ENCODE measurements at regions not wholly inside any gene's neighbourhood (a gene's known extent, or its start where the extent isn't known, plus 50 kb on each side); places are given as distances from the start of the nearest gene placed in this dataset.

DNA sequence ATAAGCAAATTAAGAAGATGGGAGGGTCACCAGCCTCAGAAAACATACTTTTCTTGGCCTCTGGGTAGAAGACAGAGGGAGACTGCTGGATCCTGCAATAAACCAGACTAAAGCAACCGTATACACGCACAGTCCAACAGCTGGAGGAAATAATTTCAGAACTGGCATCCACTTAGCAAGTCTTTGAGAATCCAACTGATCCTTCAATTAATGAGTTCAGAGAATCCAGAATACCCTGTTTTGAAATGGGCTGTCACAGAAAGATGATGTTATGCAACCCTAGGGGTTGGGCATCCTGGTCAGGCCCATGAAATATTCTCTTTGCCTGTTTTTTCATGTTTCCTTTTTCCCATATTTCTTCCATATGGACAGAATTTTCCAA lies 134.0 kb upstream of the MAGI3 start:
- DNase-seq (no peak), ATAC-seq (no peak)
- no peak overlapping the region for H3K4me3 ChIP-seq
- in situ Hi-C loops (cut with MboI; ENCODE audit: low sequenced_read_pairs in 4 of 4), result no loop called here
- no peaks in the 10 kb centered on the region for H3K27me3 ChIP-seq
- H3K36me3 ChIP-seq, result no peaks in the 10 kb centered on the region
- H3K4me1 ChIP-seq, result no peaks in the 10 kb centered on the region
- H3K27ac ChIP-seq, result no peak overlapping the region
- no peaks in the 10 kb centered on the region for H3K9me3 ChIP-seq
- TF ChIP-seq, protein P1, sequence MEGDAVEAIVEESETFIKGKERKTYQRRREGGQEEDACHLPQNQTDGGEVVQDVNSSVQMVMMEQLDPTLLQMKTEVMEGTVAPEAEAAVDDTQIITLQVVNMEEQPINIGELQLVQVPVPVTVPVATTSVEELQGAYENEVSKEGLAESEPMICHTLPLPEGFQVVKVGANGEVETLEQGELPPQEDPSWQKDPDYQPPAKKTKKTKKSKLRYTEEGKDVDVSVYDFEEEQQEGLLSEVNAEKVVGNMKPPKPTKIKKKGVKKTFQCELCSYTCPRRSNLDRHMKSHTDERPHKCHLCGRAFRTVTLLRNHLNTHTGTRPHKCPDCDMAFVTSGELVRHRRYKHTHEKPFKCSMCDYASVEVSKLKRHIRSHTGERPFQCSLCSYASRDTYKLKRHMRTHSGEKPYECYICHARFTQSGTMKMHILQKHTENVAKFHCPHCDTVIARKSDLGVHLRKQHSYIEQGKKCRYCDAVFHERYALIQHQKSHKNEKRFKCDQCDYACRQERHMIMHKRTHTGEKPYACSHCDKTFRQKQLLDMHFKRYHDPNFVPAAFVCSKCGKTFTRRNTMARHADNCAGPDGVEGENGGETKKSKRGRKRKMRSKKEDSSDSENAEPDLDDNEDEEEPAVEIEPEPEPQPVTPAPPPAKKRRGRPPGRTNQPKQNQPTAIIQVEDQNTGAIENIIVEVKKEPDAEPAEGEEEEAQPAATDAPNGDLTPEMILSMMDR (IDR thresholded peaks at IDR 0.05 in 4 of 5, conservative IDR thresholded peaks at IDR 0.05 in 1 of 5), result no peak
- TF ChIP-seq POLR2A (IDR thresholded peaks at IDR 0.05), result no peak
- intact Hi-C loops (cut with DNase I; ENCODE audit: low total_unique reads), result no loop called here

DNA sequence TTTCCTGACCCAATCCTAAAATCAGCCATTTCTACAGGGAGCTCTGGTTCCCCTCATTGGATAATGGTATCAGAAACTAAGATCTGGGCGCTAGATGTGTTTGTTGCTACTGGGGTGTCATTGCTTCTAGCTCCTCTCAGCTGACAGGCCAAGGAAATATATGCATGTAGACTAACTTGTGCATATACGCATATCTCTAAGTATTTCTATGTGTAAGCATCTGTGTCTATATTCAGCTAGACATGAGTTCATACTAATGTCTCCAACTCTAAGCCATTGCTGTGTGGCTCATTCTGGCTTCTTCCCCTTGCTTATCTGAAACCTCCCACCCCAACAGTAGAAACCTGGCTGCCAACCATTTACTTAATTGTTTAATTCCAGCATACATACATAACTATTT lies 130.3 kb upstream of the MAGI3 start:
- Histone ChIP-seq H3K27me3 (no peaks in the 10 kb centered on the region), H3K9me3 (no peaks in the 10 kb centered on the region), H3K4me3 (no peak overlapping the region), H3K27ac (no peak overlapping the region), H3K4me1 (no peaks in the 10 kb centered on the region), H3K36me3 (no peaks in the 10 kb centered on the region)
- in situ Hi-C loops (cut with MboI; ENCODE audit: low sequenced_read_pairs in 4 of 4), result no loop called here
- no peak for ATAC-seq
- intact Hi-C loops (cut with DNase I; ENCODE audit: low total_unique reads), result no loop called here
- no peak for TF ChIP-seq POLR2A (IDR thresholded peaks at IDR 0.05)
- DNase-seq, result no peak

DNA sequence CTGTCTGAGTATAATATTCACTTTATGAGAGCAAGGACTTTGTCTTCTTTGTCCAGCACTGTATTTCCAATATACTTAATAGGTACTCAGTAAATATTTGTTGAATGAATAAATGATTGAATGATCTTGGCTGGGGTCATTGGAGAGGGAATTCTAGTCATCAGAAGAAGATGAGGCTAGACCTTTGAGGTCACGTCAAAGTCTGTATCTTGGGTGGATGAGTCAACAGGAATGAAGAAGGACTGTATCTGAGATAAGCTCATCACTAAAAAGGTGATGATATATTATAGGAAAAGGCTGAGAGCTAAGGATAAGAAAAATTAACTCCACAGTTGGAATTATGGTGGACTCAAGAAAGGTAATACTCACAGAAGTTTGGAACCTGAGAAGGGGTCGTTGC lies 125.1 kb upstream of the MAGI3 start:
- no peak for DNase-seq
- Histone ChIP-seq H3K27ac (no peak overlapping the region), H3K27me3 (no peaks in the 10 kb centered on the region), H3K4me3 (no peak overlapping the region), H3K36me3 (no peaks in the 10 kb centered on the region), H3K9me3 (no peaks in the 10 kb centered on the region), H3K4me1 (no peaks in the 10 kb centered on the region)
- ATAC-seq, result no peak
- intact Hi-C loops (cut with DNase I; ENCODE audit: low total_unique reads), result no loop called here
- in situ Hi-C loops (cut with MboI; ENCODE audit: low sequenced_read_pairs in 4 of 4), result no loop called here
- TF ChIP-seq POLR2A (IDR thresholded peaks at IDR 0.05), result no peak
- TF ChIP-seq, protein P1 (IDR thresholded peaks at IDR 0.05 in 4 of 5, conservative IDR thresholded peaks at IDR 0.05 in 1 of 5), result no peak

DNA sequence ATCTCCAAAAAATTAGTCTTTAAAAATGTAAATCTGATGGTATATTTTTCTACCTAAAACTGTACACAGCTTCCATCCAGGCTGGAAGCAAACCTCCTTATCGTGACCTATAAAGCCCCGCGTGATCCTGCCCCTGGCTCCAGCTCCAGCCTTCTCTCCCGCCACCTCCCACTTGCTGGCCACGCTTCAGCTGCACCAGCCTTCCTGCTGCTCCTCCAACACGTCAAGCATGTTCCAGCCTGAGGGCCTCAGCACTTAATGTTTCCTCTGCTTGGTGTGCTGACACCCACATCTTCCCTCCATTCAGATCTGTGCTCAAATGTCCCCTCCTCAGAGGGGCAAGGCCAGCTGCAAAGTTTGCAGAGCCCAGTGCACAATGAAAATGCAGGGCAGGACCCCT lies 123.5 kb upstream of the MAGI3 start:
- DNase-seq (no peak), ATAC-seq (no peak)
- Histone ChIP-seq H3K4me3 (no peak overlapping the region), H3K27me3 (no peaks in the 10 kb centered on the region), H3K9me3 (no peaks in the 10 kb centered on the region), H3K27ac (no peak overlapping the region), H3K4me1 (no peaks in the 10 kb centered on the region), H3K36me3 (no peaks in the 10 kb centered on the region)
- intact Hi-C loops (cut with DNase I; ENCODE audit: low total_unique reads), result no loop called here
- in situ Hi-C loops (cut with MboI; ENCODE audit: low sequenced_read_pairs in 4 of 4), result no loop called here
- TF ChIP-seq, protein P1 (IDR thresholded peaks at IDR 0.05 in 4 of 5, conservative IDR thresholded peaks at IDR 0.05 in 1 of 5), result no peak
- TF ChIP-seq POLR2A (IDR thresholded peaks at IDR 0.05), result no peak

DNA sequence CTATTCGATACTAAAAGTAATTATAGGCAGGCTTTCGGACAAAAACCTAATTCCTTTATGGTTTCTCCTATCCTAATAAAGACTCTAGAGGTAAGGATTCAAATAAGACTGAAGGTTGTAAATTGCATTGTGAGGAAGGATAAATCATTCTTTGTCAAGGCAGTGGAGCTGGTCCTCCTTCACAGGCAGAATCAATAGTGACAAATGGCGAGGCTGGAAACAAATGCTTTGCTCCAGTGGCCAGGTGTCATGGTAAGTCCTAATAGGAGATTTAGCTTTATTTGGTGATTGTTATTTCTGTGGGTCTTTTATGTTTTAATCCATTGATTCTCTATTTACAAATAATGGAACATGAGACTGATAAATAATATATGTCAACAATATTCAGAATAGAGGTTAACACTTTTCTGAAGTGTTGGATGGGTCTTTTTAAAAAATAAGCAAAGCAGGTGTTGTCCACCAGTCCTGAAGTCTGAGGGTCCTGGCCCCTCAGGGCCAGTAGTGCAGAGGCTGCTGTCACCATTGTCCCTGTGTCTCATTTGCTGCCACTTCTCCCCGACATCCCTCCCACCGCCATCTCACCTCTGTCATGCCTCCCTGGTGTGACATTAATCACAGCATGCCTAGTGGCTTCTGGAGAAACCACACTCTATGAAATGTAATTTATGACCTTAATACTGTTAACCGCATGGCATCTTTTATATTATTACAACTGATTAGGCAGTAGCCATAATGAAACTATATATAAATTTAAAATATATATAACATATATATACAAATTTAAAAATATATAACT lies 120.9 kb upstream of the MAGI3 start:
- DNase-seq (no peak), ATAC-seq (no peak)
- no peak overlapping the region for H3K4me3 ChIP-seq
- TF ChIP-seq POLR2A (IDR thresholded peaks at IDR 0.05), result no peak
- TF ChIP-seq, protein P1 (IDR thresholded peaks at IDR 0.05 in 4 of 5, conservative IDR thresholded peaks at IDR 0.05 in 1 of 5), result no peak
- no peaks in the 10 kb centered on the region for H3K27me3 ChIP-seq
- no peaks in the 10 kb centered on the region for H3K36me3 ChIP-seq
- no peaks in the 10 kb centered on the region for H3K4me1 ChIP-seq
- intact Hi-C loops (cut with DNase I; ENCODE audit: low total_unique reads) (no loop called here), in situ Hi-C loops (cut with MboI; ENCODE audit: low sequenced_read_pairs in 4 of 4) (no loop called here)
- H3K9me3 ChIP-seq, result no peaks in the 10 kb centered on the region
- H3K27ac ChIP-seq, result no peak overlapping the region
